Left lung (tissue), 4 donors: ENCODE measurements at regions not wholly inside any gene's neighbourhood (a gene's known extent, or its start where the extent isn't known, plus 50 kb on each side); places are given as distances from the start of the nearest gene placed in this dataset.

Experiments used
- ATAC-seq: fragments of 200-7000 bp; cut with Tn5 transposase; one replicate; pipeline ENCODE4 v1.9.1; 2020; ENCODE audit warnings: moderate library complexity
- DNase-seq, 4 donors: peaks; one replicate each; pipeline ENCODE4 v3.0.0-alpha.2; 2013 to 2020
- H3K27ac ChIP-seq, 2 donors: fragments of 200-600 bp; sonication (generic) in 1 of 2; one replicate each; pipeline versions ENCODE4 v1.5.0 to v1.8.0; 2020 to 2021
- H3K27me3 ChIP-seq, 2 donors: fragments of 200-600 bp; sonication (generic) in 1 of 2; one replicate each; pipeline versions ENCODE4 v1.5.0 to v1.8.0; 2020 to 2021
- H3K36me3 ChIP-seq, 2 donors: fragments of 200-600 bp; sonication (generic) in 1 of 2; one replicate each; pipeline versions ENCODE4 v1.5.0 to v1.8.0; 2020 to 2021
- H3K4me1 ChIP-seq, 2 donors: fragments of 200-600 bp; one replicate each; pipeline ENCODE4 v1.8.0; 2021
- H3K4me3 ChIP-seq, 2 donors: fragments of 200-600 bp; sonication (generic) in 1 of 2; one replicate each; pipeline versions ENCODE4 v1.5.0 to v1.8.0; 2020 to 2021; ENCODE audit warnings: mild to moderate bottlenecking in 1 of 2
- H3K9me3 ChIP-seq, 2 donors: fragments of 200-600 bp; sonication (generic) in 1 of 2; one replicate each; pipeline versions ENCODE4 v1.5.0 to v1.8.0; 2020 to 2021
- CTCF ChIP-seq, 2 donors: fragments of 200-600 bp; sonication (generic) in 1 of 2; IDR thresholded peaks; one replicate each; pipeline versions ENCODE4 v1.5.0 to v1.8.0; 2021; ENCODE audit warnings: antibody characterized with exemption in 2 of 2
- intact Hi-C, 2 donors: fragments of 100-400 bp; cut with DNase I; formaldehyde crosslinking; loops; one replicate each; pipeline versions ENCODE4 v1.11.2 to v1.14.2; 2022
- donor health status: DM: no; HTN: yes; CAD: no.
- donor health status: DM: no; HTN: no; CAD: no.

- H3K36me3 ChIP-seq: no peaks in the 10 kb centered on the region
- no peaks in the 10 kb centered on the region for H3K9me3 ChIP-seq
- H3K27me3 ChIP-seq: no peaks in the 10 kb centered on the region
- no peak overlapping the region for H3K27ac ChIP-seq
- H3K4me3 ChIP-seq: no peak overlapping the region
- no peaks in the 10 kb centered on the region for H3K4me1 ChIP-seq
- no peak for DNase-seq
- TF ChIP-seq CTCF (IDR thresholded peaks at IDR 0.05): no peak
- no peak for ATAC-seq
- intact Hi-C loops: no loop called here
Measured at GRCh38 chr18:34280000-34280399, 55.3 kb upstream of the NOL4 start.

GRCh38 chr18:34280653-34281052 lies 55.9 kb upstream of the NOL4 start:
- ATAC-seq (no peak), DNase-seq (no peak)
- no peak for TF ChIP-seq CTCF (IDR thresholded peaks at IDR 0.05)
- Histone ChIP-seq H3K4me1 (no peaks in the 10 kb centered on the region), H3K4me3 (no peak overlapping the region), H3K9me3 (no peaks in the 10 kb centered on the region), H3K36me3 (no peaks in the 10 kb centered on the region), H3K27me3 (no peaks in the 10 kb centered on the region), H3K27ac (no peak overlapping the region)
- intact Hi-C loops: no loop called here

GRCh38 chr18:34281290-34281689 lies 56.6 kb upstream of the NOL4 start:
- no peak overlapping the region for H3K4me3 ChIP-seq
- no peaks in the 10 kb centered on the region for H3K27me3 ChIP-seq
- H3K4me1 ChIP-seq: no peaks in the 10 kb centered on the region
- DNase-seq: no peak
- H3K9me3 ChIP-seq: no peaks in the 10 kb centered on the region
- no peaks in the 10 kb centered on the region for H3K36me3 ChIP-seq
- ATAC-seq: no peak
- intact Hi-C loops: no loop called here
- no peak overlapping the region for H3K27ac ChIP-seq
- no peak for TF ChIP-seq CTCF (IDR thresholded peaks at IDR 0.05)

- DNase-seq (no peak), ATAC-seq (no peak)
- no peaks in the 10 kb centered on the region for H3K9me3 ChIP-seq
- no peak overlapping the region for H3K4me3 ChIP-seq
- H3K36me3 ChIP-seq: no peaks in the 10 kb centered on the region
- no peak for TF ChIP-seq CTCF (IDR thresholded peaks at IDR 0.05)
- no peaks in the 10 kb centered on the region for H3K27me3 ChIP-seq
- intact Hi-C loops: no loop called here
- no peak overlapping the region for H3K27ac ChIP-seq
- no peaks in the 10 kb centered on the region for H3K4me1 ChIP-seq
Measured at GRCh38 chr18:34281722-34282121, 57.0 kb upstream of the NOL4 start.

- no peak overlapping the region for H3K4me3 ChIP-seq
- H3K36me3 ChIP-seq: no peaks in the 10 kb centered on the region
- intact Hi-C loops: no loop called here
- H3K4me1 ChIP-seq: no peaks in the 10 kb centered on the region
- ATAC-seq: no peak
- no peak for TF ChIP-seq CTCF (IDR thresholded peaks at IDR 0.05)
- H3K27ac ChIP-seq: no peak overlapping the region
- peaks cover 0 to 13% of the 10 kb centered on the region in 2 donors for H3K9me3 ChIP-seq
- DNase-seq: no peak
- no peaks in the 10 kb centered on the region for H3K27me3 ChIP-seq
Measured at GRCh38 chr18:34283506-34283905, 58.8 kb upstream of the NOL4 start.
